Endothelial cell of umbilical vein (primary cell): ENCODE measurements at regions not wholly inside any gene's neighbourhood (a gene's known extent, or its start where the extent isn't known, plus 50 kb on each side); places are given as distances from the start of the nearest gene placed in this dataset.

Experiments used
- BruUV-seq: library from RNA; stranded (reverse); fragments of 400-500 nt; replicated peaks from 2 replicates; lab custom pipeline; 2021; lab: Mats Ljungman, UMichigan
- CTCF ChIA-PET: fragments of 300-600, 350-600 bp; sonication (Branson Sonifier 250); formaldehyde crosslinking; loops from one replicate; lab custom pipeline; 2021; ENCODE audit warnings: antibody characterized with exemption, inconsistent platforms; lab: Charles Lee
- POLR2A ChIA-PET: fragments of 300-600, 350-600 bp; sonication (Branson Sonifier 250); formaldehyde crosslinking; loops from one replicate; lab custom pipeline; 2021; ENCODE audit warnings: antibody characterized with exemption, inconsistent platforms; lab: Charles Lee
- DNase-seq: peaks from one replicate; pipeline ENCODE4 v3.0.0-alpha.2; 2011; ENCODE audit warnings: low read depth, low spot score
- FAIRE-seq: peaks from 2 replicates; lab custom pipeline; 2011; peaks lifted over from hg19 to GRCh38; lab: Jason Lieb, UNC
- H2AFZ ChIP-seq: 2 replicates; pipeline ENCODE4 v1.6.0; 2012; ENCODE audit warnings: low read depth, low read length, control low read depth, inconsistent platforms
- H3K27ac ChIP-seq: 2 replicates; pipeline ENCODE4 v1.5.1; 2011; ENCODE audit warnings: low read depth, mild to moderate bottlenecking, control low read depth, low read length, moderate library complexity; ENCODE audit not compliant: insufficient read depth
- H3K27me3 ChIP-seq, 2 experiments: 2 replicates each; pipeline versions ENCODE4 v1.6.0 to v1.6.1; 2011; ENCODE audit warnings: low read length in 2 of 2, mixed read lengths in 1 of 2; ENCODE audit not compliant: control insufficient read depth in 2 of 2, insufficient read depth in 2 of 2
- H3K36me3 ChIP-seq, 2 experiments: 2 replicates in 1 of 2; 3 replicates in 1 of 2; pipeline ENCODE4 v1.5.1; 2011; ENCODE audit warnings: low read length in 2 of 2, mild to moderate bottlenecking in 1 of 2, moderate library complexity in 1 of 2; ENCODE audit not compliant: control insufficient read depth in 2 of 2, insufficient read depth in 2 of 2; ENCODE audit errors: extremely low read depth in 1 of 2
- H3K4me1 ChIP-seq: 3 replicates; pipeline ENCODE4 v1.5.1; 2011; ENCODE audit warnings: mild to moderate bottlenecking, low read length; ENCODE audit not compliant: control insufficient read depth, insufficient read depth; ENCODE audit errors: extremely low read depth
- H3K4me2 ChIP-seq: 2 replicates; pipeline ENCODE4 v1.6.1; 2011; ENCODE audit warnings: low read length, control low read depth, mixed read lengths; ENCODE audit not compliant: insufficient read depth
- H3K4me3 ChIP-seq, 3 experiments: fragments of 200-600 bp in 1 of 3; sonication (generic), shearing (Covaris generic) in 1 of 3; replicated peaks in 1 of 3; 2 replicates each; pipeline ENCODE4 v1.5.1; 2011 to 2016; ENCODE audit warnings: control low read depth in 3 of 3, low read length in 3 of 3, mild to moderate bottlenecking in 2 of 3, inconsistent platforms in 1 of 3, low read depth in 1 of 3, moderate library complexity in 1 of 3; ENCODE audit not compliant: insufficient read depth in 1 of 3
- H3K79me2 ChIP-seq: 2 replicates; pipeline ENCODE4 v1.6.0; 2012; ENCODE audit warnings: low read length, inconsistent platforms; ENCODE audit not compliant: control insufficient read depth, insufficient read depth
- H3K9ac ChIP-seq: replicated peaks from 2 replicates; pipeline ENCODE3; 2011; ENCODE audit warnings: low read length, control low read depth; ENCODE audit not compliant: insufficient read depth; ENCODE audit errors: extremely low read depth
- H3K9me1 ChIP-seq: replicated peaks from 3 replicates; pipeline ENCODE4 v1.6.0; 2011; ENCODE audit warnings: mild to moderate bottlenecking, low read length; ENCODE audit not compliant: control insufficient read depth, insufficient read depth; ENCODE audit errors: extremely low read depth
- H3K9me3 ChIP-seq: replicated peaks from 2 replicates; pipeline ENCODE4 v1.5.1; 2012; ENCODE audit warnings: low read length, inconsistent platforms; ENCODE audit not compliant: control insufficient read depth, insufficient read depth
- H4K20me1 ChIP-seq: replicated peaks from 2 replicates; pipeline ENCODE3; 2011; ENCODE audit warnings: mild to moderate bottlenecking, low read length; ENCODE audit not compliant: control insufficient read depth, insufficient read depth; ENCODE audit errors: extremely low read depth
- CTCF ChIP-seq, 2 donors: IDR thresholded peaks; 1 replicate in 1 of 2; 2 replicates in 1 of 2; pipeline ENCODE4 v1.5.1; 2011; ENCODE audit warnings: low read length in 2 of 2, mild to moderate bottlenecking in 2 of 2, moderate library complexity in 2 of 2, control low read depth in 1 of 2, inconsistent platforms in 1 of 2, low read depth in 1 of 2; ENCODE audit not compliant: insufficient read depth in 1 of 2; ENCODE audit errors: extremely low read depth in 1 of 2
- EZH2 ChIP-seq: IDR thresholded peaks from 2 replicates; pipeline ENCODE4 v1.6.1; 2012; ENCODE audit warnings: borderline replicate concordance, low read depth, mild to moderate bottlenecking, moderate library complexity, low read length, inconsistent platforms; ENCODE audit not compliant: severe bottlenecking
- FOS ChIP-seq: IDR thresholded peaks from 2 replicates; pipeline ENCODE4 v1.6.1; 2011; ENCODE audit warnings: mild to moderate bottlenecking, low read length, moderate library complexity, borderline replicate concordance; ENCODE audit not compliant: insufficient read depth
- GATA2 ChIP-seq: IDR thresholded peaks from 2 replicates; pipeline ENCODE4 v1.7.0; 2011; ENCODE audit warnings: low read depth, mild to moderate bottlenecking, moderate library complexity, mixed read lengths, low read length; ENCODE audit not compliant: insufficient read length, insufficient read depth
- JUN ChIP-seq: IDR thresholded peaks from 2 replicates; pipeline ENCODE4 v1.6.1; 2011; ENCODE audit warnings: borderline replicate concordance, low read depth; ENCODE audit not compliant: insufficient read length, insufficient read depth
- MYC ChIP-seq: IDR thresholded peaks from one replicate; pipeline ENCODE4 v1.6.1; 2011; ENCODE audit warnings: mild to moderate bottlenecking, low read depth, low read length
- POLR2A ChIP-seq: IDR thresholded peaks from 2 replicates; pipeline ENCODE4 v1.6.1; 2012; ENCODE audit warnings: low read depth, mild to moderate bottlenecking, control low read depth, low read length
- POLR2AphosphoS5 ChIP-seq: IDR thresholded peaks from 2 replicates; pipeline ENCODE4 v1.6.1; 2012; ENCODE audit warnings: low read depth, mild to moderate bottlenecking, control low read depth, low read length, moderate library complexity; ENCODE audit not compliant: insufficient read depth
- dilution Hi-C: fragments of 300-500 bp; cut with MboI; formaldehyde crosslinking; loops from one replicate; pipeline ENCODE4 v1.15.0; 2019; ENCODE audit warnings: low sequenced_read_pairs; ENCODE audit not compliant: extremely low pct_ligation_motif_present
- intact Hi-C: fragments of 100-400 bp; cut with micrococcal nuclease; formaldehyde crosslinking; loops from one replicate; pipeline ENCODE4 v1.10.0; 2022
- TF ChIP-seq, protein P1 (sequence below): IDR thresholded peaks from 2 replicates; pipeline ENCODE4 v1.6.1; 2011; ENCODE audit not compliant: insufficient read depth, insufficient read length

GRCh38 chr12:91824991-91825390, 320.7 kb downstream of the BTG1 start:
- intact Hi-C loops (no loop called here), dilution Hi-C loops (no loop called here)
- POLR2A ChIA-PET, result no interaction called here
- H3K27me3 ChIP-seq, result no peaks in the 10 kb centered on the region
- H2AFZ ChIP-seq, result no peak overlapping the region
- no peak overlapping the region for H3K4me2 ChIP-seq
- H3K36me3 ChIP-seq, result no peaks in the 10 kb centered on the region
- no peak overlapping the region for H3K9ac ChIP-seq
- CTCF ChIA-PET, result interaction anchor here (1.5 kb wide), 1 partner anchor 13 kb away, joined by 8 read pairs; no protein-coding TSS in a partner anchor
- BruUV-seq, result no TSS peak
- H3K27ac ChIP-seq, result no peak overlapping the region
- H3K79me2 ChIP-seq, result no peaks in the 10 kb centered on the region
- FAIRE-seq, result no peak
- no peaks in the 10 kb centered on the region for H4K20me1 ChIP-seq
- H3K9me1 ChIP-seq, result no peaks in the 10 kb centered on the region
- no peaks in the 10 kb centered on the region for H3K9me3 ChIP-seq
- DNase-seq, result no peak
- no peaks in the 10 kb centered on the region for H3K4me1 ChIP-seq
- no peak for TF ChIP-seq MYC
- no peak for TF ChIP-seq POLR2AphosphoS5
- no peak for TF ChIP-seq EZH2
- no peak for TF ChIP-seq JUN
- no peak for TF ChIP-seq POLR2A
- TF ChIP-seq GATA2, result no peak
- TF ChIP-seq, protein P1, sequence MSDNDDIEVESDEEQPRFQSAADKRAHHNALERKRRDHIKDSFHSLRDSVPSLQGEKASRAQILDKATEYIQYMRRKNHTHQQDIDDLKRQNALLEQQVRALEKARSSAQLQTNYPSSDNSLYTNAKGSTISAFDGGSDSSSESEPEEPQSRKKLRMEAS, result no peak
- TF ChIP-seq FOS, result no peak
- TF ChIP-seq CTCF (IDR thresholded peaks at IDR 0.05; ENCODE audit: extremely low read depth in 1 of 2, insufficient read depth in 1 of 2, low read depth in 1 of 2, low read length in 2 of 2), result no peak
- no peak overlapping the region for H3K4me3 ChIP-seq
